PC-9 (cell line): ENCODE measurements at regions not wholly inside any gene's neighbourhood (a gene's known extent, or its start where the extent isn't known, plus 50 kb on each side); places are given as distances from the start of the nearest gene placed in this dataset.

ENCODE experiments used
- BruUV-seq: library from RNA; stranded (reverse); fragments of 400-500 nt; replicated peaks from 2 replicates; lab custom pipeline; 2021; lab: Mats Ljungman, UMichigan
- CTCF ChIA-PET: fragments of 300-600 bp; sonication (Branson Sonifier 250); formaldehyde crosslinking; loops from one replicate; lab custom pipeline; 2022; ENCODE audit warnings: antibody characterized with exemption; lab: Charles Lee
- POLR2A ChIA-PET: fragments of 300-600 bp; sonication (Branson Sonifier 250); formaldehyde crosslinking; loops from one replicate; lab custom pipeline; 2022; ENCODE audit warnings: antibody characterized with exemption; ENCODE audit not compliant: unreplicated experiment; lab: Charles Lee
- DNase-seq, 2 experiments: peaks; one replicate each; pipeline versions ENCODE4 v3.0.0 to v3.0.0-alpha.2; 2015 to 2022; ENCODE audit warnings: mixed read lengths in 1 of 2
- H2AFZ ChIP-seq: fragments of 200-600 bp; sonication (generic); 2 replicates; pipeline ENCODE4 v1.8.1; 2017; ENCODE audit warnings: antibody characterized with exemption
- H3F3A ChIP-seq: fragments of 200-600 bp; sonication (generic); 2 replicates; pipeline ENCODE4 v1.8.1; 2017; ENCODE audit warnings: antibody characterized with exemption, mild to moderate bottlenecking, low read depth; ENCODE audit not compliant: insufficient read depth
- H3K27ac ChIP-seq: fragments of 200-600 bp; sonication (generic); 2 replicates; pipeline ENCODE4 v1.6.1; 2016; ENCODE audit warnings: mixed run types
- H3K27me3 ChIP-seq: fragments of 200-600 bp; sonication (generic); 2 replicates; pipeline ENCODE4 v1.6.1; 2016; ENCODE audit warnings: low read depth, mixed run types; ENCODE audit not compliant: insufficient read depth
- H3K36me3 ChIP-seq: fragments of 200-600 bp; sonication (generic); 2 replicates; pipeline ENCODE4 v1.6.1; 2016; ENCODE audit warnings: low read depth, mixed run types
- H3K4me1 ChIP-seq: fragments of 200-600 bp; sonication (generic); replicated peaks from 2 replicates; pipeline ENCODE4 v1.6.1; 2016; ENCODE audit warnings: mixed run types; ENCODE audit not compliant: insufficient read depth
- H3K4me2 ChIP-seq: fragments of 200-600 bp; sonication (generic); 2 replicates; pipeline ENCODE4 v1.6.1; 2017; ENCODE audit warnings: mixed run types
- H3K4me3 ChIP-seq: fragments of 200-600 bp; sonication (generic); 2 replicates; pipeline ENCODE4 v1.6.1; 2016; ENCODE audit warnings: mixed run types
- H3K79me2 ChIP-seq: fragments of 200-600 bp; sonication (generic); 2 replicates; pipeline ENCODE4 v1.6.1; 2017; ENCODE audit warnings: low read depth, mixed run types
- H3K9me2 ChIP-seq: fragments of 200-600 bp; sonication (generic); 2 replicates; pipeline ENCODE4 v1.8.1; 2017; ENCODE audit warnings: mild to moderate bottlenecking; ENCODE audit not compliant: insufficient read depth
- H3K9me3 ChIP-seq: fragments of 200-600 bp; sonication (generic); 2 replicates; pipeline ENCODE4 v1.8.1; 2016; ENCODE audit warnings: low read depth; ENCODE audit not compliant: insufficient read depth
- H4K20me1 ChIP-seq: fragments of 200-600 bp; sonication (generic); 2 replicates; pipeline ENCODE4 v1.8.1; 2017; ENCODE audit not compliant: insufficient read depth
- CTCF ChIP-seq: fragments of 200-600 bp; sonication (generic); conservative IDR thresholded peaks from 2 replicates; pipeline ENCODE4 v1.6.1; 2017; ENCODE audit warnings: mixed run types, antibody characterized with exemption, mild to moderate bottlenecking, moderate library complexity
- EZH2 ChIP-seq: fragments of 200-600 bp; sonication (generic); IDR thresholded peaks from 2 replicates; pipeline ENCODE4 v1.8.0; 2017; ENCODE audit warnings: antibody characterized with exemption, low read depth
- intact Hi-C: fragments of 100-400 bp; cut with micrococcal nuclease; formaldehyde crosslinking; loops from one replicate; pipeline ENCODE4 v1.10.0; 2022; ENCODE audit not compliant: unreplicated experiment

- Histone ChIP-seq H3K4me1 (no peaks in the 10 kb centered on the region), H3K4me2 (no peak overlapping the region), H3K27me3 (no peaks in the 10 kb centered on the region), H2AFZ (no peak overlapping the region), H3F3A (no peaks in the 10 kb centered on the region), H3K9me3 (no peaks in the 10 kb centered on the region), H3K27ac (no peak overlapping the region), H3K9me2 (no peaks in the 10 kb centered on the region), H3K36me3 (no peaks in the 10 kb centered on the region), H3K79me2 (no peaks in the 10 kb centered on the region), H3K4me3 (no peak overlapping the region), H4K20me1 (no peaks in the 10 kb centered on the region)
- POLR2A ChIA-PET: no interaction called here
- no peak for TF ChIP-seq CTCF
- no peak for TF ChIP-seq EZH2
- intact Hi-C loops: no loop called here
- CTCF ChIA-PET: no interaction called here
- no peak for DNase-seq
- no TSS peak for BruUV-seq
Observed at GRCh38 chr2:81304154-81304830, 999.7 kb upstream of the LRRTM1 start.

GRCh38 chr2:81303321-81303720, 998.8 kb upstream of the LRRTM1 start:
- Histone ChIP-seq H3K27ac (no peak overlapping the region), H3K9me3 (no peaks in the 10 kb centered on the region), H3K4me2 (no peak overlapping the region), H2AFZ (no peak overlapping the region), H3K36me3 (no peaks in the 10 kb centered on the region), H3K9me2 (no peaks in the 10 kb centered on the region), H3K4me3 (no peak overlapping the region), H3K79me2 (no peaks in the 10 kb centered on the region), H3F3A (no peaks in the 10 kb centered on the region), H3K27me3 (no peaks in the 10 kb centered on the region), H3K4me1 (no peaks in the 10 kb centered on the region), H4K20me1 (no peaks in the 10 kb centered on the region)
- ChIA-PET POLR2A (no interaction called here), CTCF (no interaction called here)
- BruUV-seq: no TSS peak
- intact Hi-C loops: no loop called here
- no peak for DNase-seq
- TF ChIP-seq CTCF: no peak
- no peak for TF ChIP-seq EZH2

GRCh38 chr2:81299841-81300240, 995.3 kb upstream of the LRRTM1 start:
- intact Hi-C loops: no loop called here
- TF ChIP-seq CTCF (no peak), EZH2 (no peak)
- H3F3A ChIP-seq: no peaks in the 10 kb centered on the region
- H3K4me3 ChIP-seq: no peak overlapping the region
- no peak for DNase-seq
- no peaks in the 10 kb centered on the region for H3K79me2 ChIP-seq
- no peak overlapping the region for H3K27ac ChIP-seq
- no peaks in the 10 kb centered on the region for H3K27me3 ChIP-seq
- H4K20me1 ChIP-seq: no peaks in the 10 kb centered on the region
- H3K9me3 ChIP-seq: no peaks in the 10 kb centered on the region
- H3K4me1 ChIP-seq: no peaks in the 10 kb centered on the region
- H2AFZ ChIP-seq: no peak overlapping the region
- CTCF ChIA-PET: no interaction called here
- POLR2A ChIA-PET: no interaction called here
- BruUV-seq: no TSS peak
- H3K4me2 ChIP-seq: no peak overlapping the region
- no peaks in the 10 kb centered on the region for H3K36me3 ChIP-seq
- H3K9me2 ChIP-seq: no peaks in the 10 kb centered on the region
